ENCODE measurements at regions not wholly inside any gene's neighbourhood (a gene's known extent, or its start where the extent isn't known, plus 50 kb on each side); places are given as distances from the start of the nearest gene placed in this dataset.

GRCh38 chr3:171967137-171967783, 72.1 kb upstream of the FNDC3B start:
- TF ChIP-seq CTCF (IDR thresholded peaks at IDR 0.05) (no peak), POLR2AphosphoS5 (IDR thresholded peaks at IDR 0.05) (peak in 3 of 4 donors; percentile 34 to 61 (median 41)), POLR2A (IDR thresholded peaks at IDR 0.05) (no peak), EP300 (IDR thresholded peaks at IDR 0.05) (peak in 1 of 4 donors; percentile 24)
